ENCODE measurements at regions not wholly inside any gene's neighbourhood (a gene's known extent, or its start where the extent isn't known, plus 50 kb on each side); places are given as distances from the start of the nearest gene placed in this dataset.
"Not testable (repeated sequence)": the region's sequence is repeated elsewhere in the genome, so short reads cannot be mapped to it uniquely, and the experiment has no call there.

DNA sequence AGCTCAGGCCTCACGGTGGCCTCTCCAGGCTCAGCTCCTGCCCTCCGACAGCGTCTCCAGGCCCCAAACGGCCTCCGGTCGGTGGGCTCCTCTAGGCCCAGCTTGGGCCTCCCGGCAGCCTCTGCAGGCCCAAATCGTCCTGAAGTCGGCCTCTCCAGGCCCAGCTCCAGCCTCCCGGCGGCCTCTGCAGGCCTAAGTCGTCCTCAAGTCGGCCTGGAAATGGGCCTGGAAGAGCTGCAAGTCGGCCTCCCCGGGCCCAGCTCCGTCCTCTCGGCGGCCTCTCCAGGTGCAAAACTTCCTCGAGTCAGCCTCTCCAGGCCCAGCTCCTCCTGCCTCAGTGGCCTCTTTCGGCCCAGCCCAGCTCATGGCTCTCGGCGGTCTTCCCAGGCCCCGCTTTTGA lies 156.2 kb upstream of the CDK13 start:
- DNase-seq; H3K27me3 ChIP-seq; H3K27ac ChIP-seq; H3K4me3 ChIP-seq; intact Hi-C loops (cut with DNase I; ENCODE audit: low total_unique reads); H3K4me1 ChIP-seq; H3K9me3 ChIP-seq: not testable (repeated sequence)
- H3K36me3 ChIP-seq, result peaks cover 8 to 53% (median 25%) of the 10 kb centered on the region in 3 donors

DNA sequence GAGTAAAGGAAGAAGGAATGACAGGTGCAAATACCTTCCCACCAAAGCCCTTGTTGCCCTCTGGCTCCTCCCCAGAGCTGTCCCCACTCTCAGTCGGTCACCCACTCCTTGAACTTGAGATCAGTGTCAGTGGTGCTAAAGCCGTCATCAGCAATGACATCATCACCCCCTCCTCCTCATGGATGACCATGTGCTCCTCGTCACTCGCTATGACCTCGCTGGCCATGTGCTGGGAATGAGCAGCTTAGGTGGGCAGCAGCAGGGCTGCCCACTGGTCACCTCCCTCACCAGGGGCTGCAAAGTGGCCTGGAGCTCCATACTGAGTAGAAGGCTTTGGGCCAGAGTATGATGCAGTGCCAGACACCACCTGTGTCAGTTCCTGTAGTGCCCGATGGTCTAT lies 153.1 kb upstream of the CDK13 start:
- H3K4me3 ChIP-seq; H3K27me3 ChIP-seq; H3K4me1 ChIP-seq; DNase-seq; H3K27ac ChIP-seq; H3K9me3 ChIP-seq; intact Hi-C loops (cut with DNase I; ENCODE audit: low total_unique reads): not testable (repeated sequence)
- H3K36me3 ChIP-seq, result peaks cover 4 to 28% (median 14%) of the 10 kb centered on the region in 3 donors

DNA sequence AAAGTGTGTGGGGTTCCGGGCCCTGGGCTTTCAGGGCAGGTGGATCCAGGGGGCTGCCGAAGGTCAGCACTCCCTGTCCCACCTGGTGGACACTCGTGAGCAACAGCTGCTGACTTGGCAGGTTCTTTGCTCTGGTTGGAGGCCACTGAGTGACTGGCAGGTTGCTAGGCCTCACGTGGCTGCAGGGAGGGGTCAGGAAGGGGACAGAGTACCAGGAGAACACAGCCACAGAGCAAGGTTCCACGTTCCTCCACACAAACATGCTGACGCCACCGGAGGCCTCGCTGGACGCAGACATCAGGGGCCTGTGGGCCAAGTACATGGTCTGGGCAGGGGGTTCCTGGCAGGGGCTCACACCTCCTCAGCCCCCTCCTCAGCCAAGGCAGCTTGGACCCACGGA lies 152.0 kb upstream of the CDK13 start:
- DNase-seq; H3K9me3 ChIP-seq; H3K27me3 ChIP-seq; H3K27ac ChIP-seq; H3K4me3 ChIP-seq; H3K4me1 ChIP-seq; intact Hi-C loops (cut with DNase I; ENCODE audit: low total_unique reads): not testable (repeated sequence)
- peaks cover 4 to 17% (median 9%) of the 10 kb centered on the region in 3 donors for H3K36me3 ChIP-seq

DNA sequence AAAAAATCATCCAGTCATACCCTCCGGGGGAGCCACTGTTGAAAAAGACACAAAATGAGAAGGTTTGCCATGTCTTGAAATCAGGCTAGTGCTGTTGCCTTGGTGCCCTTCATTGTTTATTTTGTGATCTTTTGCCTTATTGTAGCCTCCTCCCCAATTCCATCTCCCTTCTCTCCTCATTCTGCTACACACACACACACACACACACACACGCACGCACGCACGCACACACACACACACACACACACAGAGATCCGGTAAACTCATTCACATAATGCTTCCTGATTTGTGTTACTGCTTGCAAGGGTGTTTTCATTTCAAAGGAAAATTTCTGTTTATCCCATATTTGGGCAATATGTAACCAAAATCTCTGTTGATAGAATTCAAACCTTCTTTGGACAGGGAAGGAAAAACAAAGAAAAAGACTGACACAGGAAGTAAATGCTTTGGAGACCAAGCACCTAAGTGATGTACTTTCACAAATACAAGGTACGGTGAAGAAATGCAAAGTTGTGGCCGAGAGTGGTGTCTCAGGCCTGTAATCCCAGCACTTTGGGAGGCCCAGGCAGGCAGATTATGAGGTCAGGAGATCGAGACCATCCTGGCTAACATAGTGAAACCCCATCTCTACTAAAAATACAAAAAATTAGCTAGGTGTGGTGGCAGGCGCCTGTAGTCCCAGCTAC lies 141.1 kb upstream of the CDK13 start:
- Histone ChIP-seq H3K4me1 (peaks cover 0 to 12% (median 8%) of the 10 kb centered on the region in 4 donors), H3K4me3 (no peak overlapping the region), H3K9me3 (no peaks in the 10 kb centered on the region), H3K27ac (no peak overlapping the region), H3K36me3 (no peaks in the 10 kb centered on the region), H3K27me3 (no peaks in the 10 kb centered on the region)
- intact Hi-C loops (cut with DNase I; ENCODE audit: low total_unique reads), result no loop called here
- TF ChIP-seq, protein P1, sequence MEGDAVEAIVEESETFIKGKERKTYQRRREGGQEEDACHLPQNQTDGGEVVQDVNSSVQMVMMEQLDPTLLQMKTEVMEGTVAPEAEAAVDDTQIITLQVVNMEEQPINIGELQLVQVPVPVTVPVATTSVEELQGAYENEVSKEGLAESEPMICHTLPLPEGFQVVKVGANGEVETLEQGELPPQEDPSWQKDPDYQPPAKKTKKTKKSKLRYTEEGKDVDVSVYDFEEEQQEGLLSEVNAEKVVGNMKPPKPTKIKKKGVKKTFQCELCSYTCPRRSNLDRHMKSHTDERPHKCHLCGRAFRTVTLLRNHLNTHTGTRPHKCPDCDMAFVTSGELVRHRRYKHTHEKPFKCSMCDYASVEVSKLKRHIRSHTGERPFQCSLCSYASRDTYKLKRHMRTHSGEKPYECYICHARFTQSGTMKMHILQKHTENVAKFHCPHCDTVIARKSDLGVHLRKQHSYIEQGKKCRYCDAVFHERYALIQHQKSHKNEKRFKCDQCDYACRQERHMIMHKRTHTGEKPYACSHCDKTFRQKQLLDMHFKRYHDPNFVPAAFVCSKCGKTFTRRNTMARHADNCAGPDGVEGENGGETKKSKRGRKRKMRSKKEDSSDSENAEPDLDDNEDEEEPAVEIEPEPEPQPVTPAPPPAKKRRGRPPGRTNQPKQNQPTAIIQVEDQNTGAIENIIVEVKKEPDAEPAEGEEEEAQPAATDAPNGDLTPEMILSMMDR (IDR thresholded peaks at IDR 0.05), result no peak
- no peak for DNase-seq

DNA sequence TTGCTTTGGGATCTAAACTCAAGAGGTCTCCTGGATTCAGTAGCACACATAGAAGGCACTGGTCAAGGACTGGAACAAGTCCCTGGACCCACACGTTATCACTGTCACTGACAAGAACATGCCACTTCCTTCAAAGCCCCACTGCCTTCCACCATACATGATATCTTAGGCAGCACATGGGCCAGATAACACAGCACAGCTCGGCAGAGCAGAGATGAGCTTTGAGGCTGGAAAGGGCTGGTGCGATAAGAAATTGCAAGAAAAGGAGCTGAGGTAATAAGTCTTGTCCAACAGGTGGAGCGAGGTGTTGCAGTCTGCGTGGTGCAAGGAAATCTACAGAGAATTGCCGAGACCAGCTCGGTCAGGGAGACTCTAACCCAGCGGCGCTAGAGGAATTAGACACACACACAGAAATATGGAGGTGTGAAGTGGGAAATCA lies 139.8 kb upstream of the CDK13 start:
- Histone ChIP-seq H3K27me3 (peaks cover 0 to 7% of the 10 kb centered on the region in 2 donors), H3K4me3 (no peak overlapping the region), H3K9me3 (no peaks in the 10 kb centered on the region), H3K36me3 (no peaks in the 10 kb centered on the region), H3K27ac (no peak overlapping the region), H3K4me1 (peaks cover 0 to 12% (median 8%) of the 10 kb centered on the region in 4 donors)
- TF ChIP-seq, protein P1 (IDR thresholded peaks at IDR 0.05), result no peak
- intact Hi-C loops (cut with DNase I; ENCODE audit: low total_unique reads), result no loop called here
- no peak for DNase-seq

DNA sequence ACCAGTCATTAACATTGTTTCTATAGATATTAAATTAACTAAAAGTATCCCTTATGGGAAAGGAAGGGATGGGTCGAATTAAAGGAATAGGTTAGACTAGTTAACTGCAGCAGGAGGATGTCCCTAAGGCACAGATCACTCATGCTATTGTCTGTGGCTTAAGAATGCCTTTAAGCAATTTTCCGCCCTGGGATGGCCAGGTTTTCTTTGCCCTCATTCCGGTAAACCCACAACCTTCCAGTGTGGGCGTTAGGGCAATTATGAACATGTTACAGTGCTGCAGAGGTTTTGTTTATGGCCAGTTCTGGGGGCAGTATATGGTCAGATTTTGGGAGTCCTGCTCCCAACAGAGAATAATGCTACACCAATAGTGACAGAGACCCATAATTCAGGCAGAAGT lies 139.3 kb upstream of the CDK13 start:
- Histone ChIP-seq H3K9me3 (no peaks in the 10 kb centered on the region), H3K4me1 (peaks cover 0 to 12% (median 8%) of the 10 kb centered on the region in 4 donors), H3K36me3 (no peaks in the 10 kb centered on the region), H3K27me3 (peaks cover 0 to 12% of the 10 kb centered on the region in 2 donors), H3K4me3 (no peak overlapping the region), H3K27ac (no peak overlapping the region)
- no peak for DNase-seq
- TF ChIP-seq, protein P1 (IDR thresholded peaks at IDR 0.05), result no peak
- intact Hi-C loops (cut with DNase I; ENCODE audit: low total_unique reads), result no loop called here

DNA sequence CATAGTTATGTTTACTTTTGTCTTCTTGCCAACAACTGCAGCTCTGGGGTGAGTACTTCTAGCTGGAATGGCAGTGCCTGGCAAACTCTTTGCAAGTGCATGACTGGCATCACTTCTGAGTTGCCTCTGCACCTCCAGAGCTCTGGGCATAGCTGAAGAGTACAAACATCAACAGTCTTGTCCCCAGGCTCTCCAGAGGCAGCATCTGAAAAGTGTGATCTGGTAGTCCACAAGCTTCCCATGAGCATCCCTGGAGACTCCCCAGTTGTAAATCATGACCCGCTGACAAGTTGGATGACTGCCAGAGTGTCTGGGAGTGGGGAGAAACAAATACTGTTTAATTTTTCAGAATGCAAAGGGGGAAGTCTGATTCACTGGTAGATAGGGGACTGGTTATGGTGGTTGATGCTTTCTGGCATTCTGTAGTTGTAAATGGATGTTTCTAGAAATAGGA lies 138.9 kb upstream of the CDK13 start:
- Histone ChIP-seq H3K4me3 (no peak overlapping the region), H3K36me3 (no peaks in the 10 kb centered on the region), H3K9me3 (no peaks in the 10 kb centered on the region), H3K4me1 (peaks cover 0 to 12% (median 8%) of the 10 kb centered on the region in 4 donors), H3K27me3 (peaks cover 0 to 12% of the 10 kb centered on the region in 2 donors), H3K27ac (no peak overlapping the region)
- intact Hi-C loops (cut with DNase I; ENCODE audit: low total_unique reads), result no loop called here
- no peak for DNase-seq
- TF ChIP-seq, protein P1 (IDR thresholded peaks at IDR 0.05), result no peak
